ENCODE measurements at regions not wholly inside any gene's neighbourhood (a gene's known extent, or its start where the extent isn't known, plus 50 kb on each side); places are given as distances from the start of the nearest gene placed in this dataset.

DNA sequence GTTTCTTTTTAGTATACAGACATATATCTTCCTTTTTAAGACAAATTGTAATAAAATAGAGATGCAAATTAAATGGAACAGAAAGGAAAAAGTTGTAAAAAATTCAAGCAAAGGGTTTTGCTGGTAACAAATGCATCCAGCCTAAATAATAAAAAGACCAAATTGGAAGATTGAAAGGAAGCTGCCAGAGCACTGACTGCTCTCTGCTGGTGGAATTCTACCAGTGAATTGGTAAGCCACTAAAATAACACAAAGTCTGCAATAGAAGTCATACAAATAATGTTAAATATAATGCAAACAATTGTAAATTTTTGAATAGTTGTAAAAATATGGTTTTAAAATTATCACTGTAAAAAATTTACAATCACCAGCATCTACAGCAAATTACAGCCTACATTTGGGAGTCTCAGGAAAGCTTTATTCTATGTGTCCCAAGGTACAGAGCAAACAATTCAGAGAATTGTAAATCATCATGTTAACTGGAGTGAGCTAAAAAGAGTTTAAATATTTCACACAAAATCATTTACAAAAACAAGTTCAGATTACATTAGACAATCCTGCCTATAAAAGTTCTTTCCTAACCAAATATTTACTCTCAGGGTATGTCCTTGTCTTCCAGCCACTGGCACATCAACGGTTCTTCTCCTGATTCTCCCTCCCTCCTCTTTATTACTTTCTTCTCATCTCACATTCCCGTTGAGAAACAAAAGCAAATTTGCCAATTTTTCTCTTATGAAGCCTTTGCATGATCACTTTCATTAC is 1322.5 kb downstream of the PCDH7 start:
- Histone ChIP-seq H3K27me3 (ENCODE audit: insufficient read depth, low read length, poor library complexity, severe bottlenecking) (no peaks in the 10 kb centered on the region), H2AFZ (ENCODE audit: low read length) (no peak overlapping the region), H3K36me3 (ENCODE audit: insufficient read depth, low read length) (no peaks in the 10 kb centered on the region), H3K9me3 (ENCODE audit: insufficient read depth, low read depth, low read length) (no peaks in the 10 kb centered on the region), H3K79me2 (ENCODE audit: insufficient read depth, low read length) (no peaks in the 10 kb centered on the region), H3K4me1 (ENCODE audit: insufficient read depth, low read length, poor library complexity, severe bottlenecking) (no peaks in the 10 kb centered on the region), H3K4me3 (ENCODE audit: low read length, poor library complexity, severe bottlenecking) (no peak overlapping the region), H4K20me1 (ENCODE audit: insufficient read depth, low read length, poor library complexity, severe bottlenecking) (no peaks in the 10 kb centered on the region), H3F3A (ENCODE audit: low read depth) (no peaks in the 10 kb centered on the region), H3K9me2 (replicated peaks; ENCODE audit: low read depth, low read length) (no peaks in the 10 kb centered on the region), H3K9ac (ENCODE audit: low read depth, low read length, poor library complexity, severe bottlenecking) (no peak overlapping the region), H3K4me2 (ENCODE audit: low read depth, low read length, poor library complexity, severe bottlenecking) (no peak overlapping the region)
- TF ChIP-seq CTCF (conservative IDR thresholded peaks at IDR 0.05; ENCODE audit: low read length), result no peak
- TF ChIP-seq EZH2phosphoT487 (IDR thresholded peaks at IDR 0.05; ENCODE audit: borderline replicate concordance), result no peak

DNA sequence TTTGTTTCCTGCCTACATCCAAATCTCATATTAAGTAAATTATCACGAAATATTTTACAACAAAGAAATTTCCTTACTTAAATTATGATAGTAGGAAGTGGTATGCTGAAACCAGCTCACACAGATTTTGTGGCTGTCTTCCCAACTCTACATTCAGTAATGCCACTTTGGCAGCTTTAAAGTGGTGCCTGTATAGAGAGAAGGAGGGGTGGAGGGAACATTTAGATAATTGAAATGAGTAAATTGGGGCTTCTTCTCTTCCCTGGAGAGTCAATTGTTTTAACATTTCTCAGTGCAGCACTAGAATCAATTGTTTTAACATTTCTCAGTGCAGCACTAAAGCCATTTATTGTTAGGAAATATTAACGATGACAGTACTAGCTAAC is 1323.1 kb downstream of the PCDH7 start:
- Histone ChIP-seq H3K36me3 (ENCODE audit: insufficient read depth, low read length) (no peaks in the 10 kb centered on the region), H3K9ac (ENCODE audit: low read depth, low read length, poor library complexity, severe bottlenecking) (no peak overlapping the region), H2AFZ (ENCODE audit: low read length) (no peak overlapping the region)

GRCh38 chr4:32061916-32062315 is 1341.7 kb downstream of the PCDH7 start:
- Histone ChIP-seq H3K9ac (ENCODE audit: low read depth, low read length, poor library complexity, severe bottlenecking) (no peak overlapping the region), H3K9me3 (ENCODE audit: insufficient read depth, low read depth, low read length) (no peaks in the 10 kb centered on the region), H3K4me3 (ENCODE audit: low read length, poor library complexity, severe bottlenecking) (no peak overlapping the region), H4K20me1 (ENCODE audit: insufficient read depth, low read length, poor library complexity, severe bottlenecking) (no peaks in the 10 kb centered on the region), H3K9me2 (replicated peaks; ENCODE audit: low read depth, low read length) (no peaks in the 10 kb centered on the region), H2AFZ (ENCODE audit: low read length) (no peak overlapping the region), H3K4me2 (ENCODE audit: low read depth, low read length, poor library complexity, severe bottlenecking) (no peak overlapping the region), H3F3A (ENCODE audit: low read depth) (no peaks in the 10 kb centered on the region), H3K79me2 (ENCODE audit: insufficient read depth, low read length) (no peaks in the 10 kb centered on the region), H3K4me1 (ENCODE audit: insufficient read depth, low read length, poor library complexity, severe bottlenecking) (no peaks in the 10 kb centered on the region), H3K27me3 (ENCODE audit: insufficient read depth, low read length, poor library complexity, severe bottlenecking) (no peaks in the 10 kb centered on the region), H3K36me3 (ENCODE audit: insufficient read depth, low read length) (no peaks in the 10 kb centered on the region)
- TF ChIP-seq CTCF (conservative IDR thresholded peaks at IDR 0.05; ENCODE audit: low read length) (no peak), EZH2phosphoT487 (IDR thresholded peaks at IDR 0.05; ENCODE audit: borderline replicate concordance) (no peak)

More for the DNA sequence above, 1323.1 kb downstream of the PCDH7 start:
- no peak overlapping the region for H3K4me2 ChIP-seq (ENCODE audit: low read depth, low read length, poor library complexity, severe bottlenecking)
- no peak for TF ChIP-seq CTCF (conservative IDR thresholded peaks at IDR 0.05; ENCODE audit: low read length)
- TF ChIP-seq EZH2phosphoT487 (IDR thresholded peaks at IDR 0.05; ENCODE audit: borderline replicate concordance), result no peak
- no peaks in the 10 kb centered on the region for H3K9me2 ChIP-seq (replicated peaks; ENCODE audit: low read depth, low read length)
- H3K4me3 ChIP-seq (ENCODE audit: low read length, poor library complexity, severe bottlenecking), result no peak overlapping the region
- no peaks in the 10 kb centered on the region for H4K20me1 ChIP-seq (ENCODE audit: insufficient read depth, low read length, poor library complexity, severe bottlenecking)
- H3K79me2 ChIP-seq (ENCODE audit: insufficient read depth, low read length), result no peaks in the 10 kb centered on the region
- H3K4me1 ChIP-seq (ENCODE audit: insufficient read depth, low read length, poor library complexity, severe bottlenecking), result no peaks in the 10 kb centered on the region
- H3F3A ChIP-seq (ENCODE audit: low read depth), result no peaks in the 10 kb centered on the region
- no peaks in the 10 kb centered on the region for H3K27me3 ChIP-seq (ENCODE audit: insufficient read depth, low read length, poor library complexity, severe bottlenecking)
- H3K9me3 ChIP-seq (ENCODE audit: insufficient read depth, low read depth, low read length), result no peaks in the 10 kb centered on the region

Measured in Loucy (cell line).